Transverse colon (tissue), 4 donors: ENCODE measurements at regions not wholly inside any gene's neighbourhood (a gene's known extent, or its start where the extent isn't known, plus 50 kb on each side); places are given as distances from the start of the nearest gene placed in this dataset.

Source experiments
- DNase-seq: peaks from one replicate; pipeline ENCODE4 v3.0.0-alpha.2; 2019
- H3K27ac ChIP-seq, 4 donors: fragments of 200-600 bp; sonication (generic); 2 replicates each; pipeline ENCODE4 v1.5.1; 2016 to 2018; ENCODE audit warnings: inconsistent platforms in 4 of 4
- H3K27me3 ChIP-seq: fragments of 200-600 bp; sonication (generic); 2 replicates; pipeline ENCODE4 v1.5.1; 2017; ENCODE audit warnings: inconsistent platforms
- H3K36me3 ChIP-seq, 4 donors: fragments of 200-600 bp; sonication (generic); 2 replicates each; pipeline ENCODE4 v1.5.1; 2017 to 2019; ENCODE audit warnings: inconsistent platforms in 4 of 4
- H3K4me1 ChIP-seq, 4 donors: fragments of 200-600 bp; sonication (generic); 2 replicates each; pipeline ENCODE4 v1.5.1; 2017 to 2020; ENCODE audit warnings: inconsistent platforms in 4 of 4
- H3K4me3 ChIP-seq, 4 donors: fragments of 200-600 bp; sonication (generic); 1 replicate in 1 of 4; 2 replicates in 3 of 4; pipeline versions ENCODE4 v1.5.1 to v1.6.1; 2017 to 2019; ENCODE audit warnings: inconsistent platforms in 4 of 4
- H3K9me3 ChIP-seq, 2 donors: fragments of 200-600 bp; sonication (generic); 2 replicates each; pipeline ENCODE4 v1.5.1; 2017 to 2019; ENCODE audit warnings: inconsistent platforms in 2 of 2
- CTCF ChIP-seq, 5 experiments: fragments of 200-600 bp in 3 of 5; fragments of 450-650 bp in 2 of 5; sonication (generic) in 3 of 5; IDR thresholded peaks; 1 replicate in 2 of 5; 2 replicates in 3 of 5; pipeline ENCODE4 v1.5.1; 2016 to 2017; ENCODE audit warnings: antibody characterized with exemption in 5 of 5, inconsistent platforms in 3 of 5, mild to moderate bottlenecking in 2 of 5, moderate library complexity in 1 of 5
- EP300 ChIP-seq: sonication (generic); formaldehyde crosslinking; IDR thresholded peaks from one replicate; pipeline ENCODE4 v1.6.1; 2017; ENCODE audit warnings: antibody characterized with exemption, low read depth
- POLR2A ChIP-seq: fragments of 450-650 bp; IDR thresholded peaks from one replicate; pipeline ENCODE4 v1.6.1; 2016; ENCODE audit warnings: antibody characterized with exemption, mild to moderate bottlenecking, moderate library complexity
- POLR2AphosphoS5 ChIP-seq, 3 donors: sonication (generic); formaldehyde crosslinking; IDR thresholded peaks; one replicate each; pipeline ENCODE4 v1.6.1; 2016; ENCODE audit warnings: antibody characterized with exemption in 3 of 3
- WGBS, 2 donors: methylation state at CpG; one replicate each; pipeline ENCODE4 v1.1.5; 2018; ENCODE audit warnings: low coverage in 1 of 2; 5-methylcytosine and 5-hydroxymethylcytosine counted together
- in situ Hi-C, 4 donors: fragments of 200-750 bp; cut with MboI; loops; one replicate each; pipeline versions ENCODE4 v1.15.0 to v1.15.1; 2017; ENCODE audit warnings: low sequenced_read_pairs in 3 of 4, low pct_ligation_motif_present in 1 of 4, low pct_unique_long_range_greater_than_20kb in 1 of 4
- intact Hi-C: fragments of 100-400 bp; cut with DNase I; formaldehyde crosslinking; loops from one replicate; pipeline ENCODE4 v1.15.1; 2023; ENCODE audit warnings: low total_unique reads

- Histone ChIP-seq H3K9me3 (no peaks in the 10 kb centered on the region), H3K4me1 (no peaks in the 10 kb centered on the region), H3K36me3 (no peaks in the 10 kb centered on the region), H3K4me3 (no peak overlapping the region), H3K27ac (no peak overlapping the region), H3K27me3 (no peaks in the 10 kb centered on the region)
- no peak for TF ChIP-seq CTCF (IDR thresholded peaks at IDR 0.05)
- TF ChIP-seq POLR2AphosphoS5 (IDR thresholded peaks at IDR 0.05): no peak
- TF ChIP-seq POLR2A: no peak
- TF ChIP-seq EP300: no peak
- intact Hi-C loops (no loop called here), in situ Hi-C loops (no loop called here)
- DNase-seq: no peak
- WGBS, 2 donors: 86% methylated on average over 4 of the region's 4 CpGs; no CpG with 5 or more reads in 1 of the 2 donors
Observed at GRCh38 chr16:79867425-79867997, 267.0 kb upstream of the MAF start.

- WGBS, 2 donors: 67 to 82% methylated on average over 6 of the region's 6 CpGs
- H3K4me3 ChIP-seq: no peak overlapping the region
- TF ChIP-seq POLR2AphosphoS5 (IDR thresholded peaks at IDR 0.05): no peak
- no peak for TF ChIP-seq EP300
- TF ChIP-seq CTCF (IDR thresholded peaks at IDR 0.05): no peak
- TF ChIP-seq POLR2A: no peak
- intact Hi-C loops: no loop called here
- no peaks in the 10 kb centered on the region for H3K36me3 ChIP-seq
- H3K27me3 ChIP-seq: no peaks in the 10 kb centered on the region
- H3K4me1 ChIP-seq: no peaks in the 10 kb centered on the region
- DNase-seq: no peak
- in situ Hi-C loops: no loop called here
- H3K27ac ChIP-seq: no peak overlapping the region
- H3K9me3 ChIP-seq: no peaks in the 10 kb centered on the region
Observed at GRCh38 chr16:79865918-79866317, 265.4 kb upstream of the MAF start.

GRCh38 chr16:79864781-79865391 is 264.3 kb upstream of the MAF start:
- no peaks in the 10 kb centered on the region for H3K36me3 ChIP-seq
- WGBS, 2 donors: 88 to 95% methylated on average over 4 to 7 of the region's 7 CpGs
- TF ChIP-seq EP300 (no peak), POLR2A (no peak), POLR2AphosphoS5 (IDR thresholded peaks at IDR 0.05) (no peak), CTCF (IDR thresholded peaks at IDR 0.05) (no peak)
- no peaks in the 10 kb centered on the region for H3K27me3 ChIP-seq
- intact Hi-C loops: no loop called here
- H3K4me3 ChIP-seq: no peak overlapping the region
- no peaks in the 10 kb centered on the region for H3K4me1 ChIP-seq
- H3K9me3 ChIP-seq: no peaks in the 10 kb centered on the region
- H3K27ac ChIP-seq: no peak overlapping the region
- in situ Hi-C loops: no loop called here
- DNase-seq: no peak

- Histone ChIP-seq H3K27ac (no peak overlapping the region), H3K9me3 (no peaks in the 10 kb centered on the region), H3K4me1 (no peaks in the 10 kb centered on the region), H3K36me3 (no peaks in the 10 kb centered on the region), H3K27me3 (no peaks in the 10 kb centered on the region), H3K4me3 (no peak overlapping the region)
- no peak for DNase-seq
- TF ChIP-seq CTCF (IDR thresholded peaks at IDR 0.05): no peak
- WGBS, 2 donors: 62 to 66% methylated on average over 8 of the region's 8 CpGs
- intact Hi-C loops: no loop called here
- in situ Hi-C loops: no loop called here
Observed at GRCh38 chr16:79864032-79864780, 263.7 kb upstream of the MAF start.
